ENCODE measurements at regions not wholly inside any gene's neighbourhood (a gene's known extent, or its start where the extent isn't known, plus 50 kb on each side); places are given as distances from the start of the nearest gene placed in this dataset.

DNA sequence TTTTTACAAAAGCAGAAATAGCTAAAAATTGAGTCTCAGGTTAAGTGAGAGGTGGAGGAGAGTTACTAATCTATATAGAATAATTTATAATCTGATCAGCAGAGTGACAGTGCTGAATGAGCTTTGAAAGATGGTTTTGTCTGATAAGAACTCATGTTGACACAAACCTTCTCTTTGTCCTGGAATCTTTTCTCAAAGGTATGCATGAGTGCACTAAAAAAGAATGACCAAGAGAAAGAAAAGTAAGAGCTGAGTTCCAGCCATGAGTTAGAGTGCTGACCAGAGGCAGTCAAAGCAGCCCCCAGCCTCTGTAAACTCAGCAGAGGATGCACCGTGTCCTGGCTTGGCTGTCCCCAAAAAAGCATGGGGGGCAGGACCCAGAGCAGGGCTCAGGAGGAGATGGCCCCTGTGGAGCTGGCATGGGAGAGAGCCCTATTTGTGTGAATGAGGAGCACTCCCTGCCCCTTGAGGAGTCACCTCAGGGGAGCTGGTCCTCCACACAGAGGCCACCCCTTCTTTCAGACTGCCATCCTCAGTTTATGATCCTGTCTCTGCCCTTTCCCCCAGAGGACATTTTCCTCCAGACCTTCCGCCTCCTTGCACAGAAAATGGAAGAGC lies 129.8 kb downstream of the SEC23A start:
- TF ChIP-seq, protein P1, sequence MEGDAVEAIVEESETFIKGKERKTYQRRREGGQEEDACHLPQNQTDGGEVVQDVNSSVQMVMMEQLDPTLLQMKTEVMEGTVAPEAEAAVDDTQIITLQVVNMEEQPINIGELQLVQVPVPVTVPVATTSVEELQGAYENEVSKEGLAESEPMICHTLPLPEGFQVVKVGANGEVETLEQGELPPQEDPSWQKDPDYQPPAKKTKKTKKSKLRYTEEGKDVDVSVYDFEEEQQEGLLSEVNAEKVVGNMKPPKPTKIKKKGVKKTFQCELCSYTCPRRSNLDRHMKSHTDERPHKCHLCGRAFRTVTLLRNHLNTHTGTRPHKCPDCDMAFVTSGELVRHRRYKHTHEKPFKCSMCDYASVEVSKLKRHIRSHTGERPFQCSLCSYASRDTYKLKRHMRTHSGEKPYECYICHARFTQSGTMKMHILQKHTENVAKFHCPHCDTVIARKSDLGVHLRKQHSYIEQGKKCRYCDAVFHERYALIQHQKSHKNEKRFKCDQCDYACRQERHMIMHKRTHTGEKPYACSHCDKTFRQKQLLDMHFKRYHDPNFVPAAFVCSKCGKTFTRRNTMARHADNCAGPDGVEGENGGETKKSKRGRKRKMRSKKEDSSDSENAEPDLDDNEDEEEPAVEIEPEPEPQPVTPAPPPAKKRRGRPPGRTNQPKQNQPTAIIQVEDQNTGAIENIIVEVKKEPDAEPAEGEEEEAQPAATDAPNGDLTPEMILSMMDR (IDR thresholded peaks at IDR 0.05; ENCODE audit: extremely low read depth, missing control alignments), result no peak
- DNase-seq (ENCODE audit: low spot score), result no peak

DNA sequence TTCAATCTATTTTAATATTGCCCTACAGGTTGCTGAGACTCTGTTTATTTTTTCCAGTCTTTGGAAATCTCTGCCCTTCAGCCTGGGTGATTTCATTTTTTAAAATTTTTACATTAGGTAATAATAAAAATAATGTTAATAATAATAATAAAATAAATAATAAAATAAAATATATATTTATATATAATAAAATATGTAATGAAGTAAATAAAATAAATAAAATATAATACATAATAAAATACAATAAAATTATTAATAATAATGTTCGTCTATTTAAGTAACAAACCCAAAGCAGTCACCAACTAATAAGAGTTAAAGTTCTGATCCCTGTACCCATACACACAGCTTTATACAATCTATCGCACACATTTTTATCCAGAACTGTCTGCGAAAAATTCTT lies 130.5 kb downstream of the SEC23A start:
- no peak for DNase-seq (ENCODE audit: low spot score)
- TF ChIP-seq, protein P1 (IDR thresholded peaks at IDR 0.05; ENCODE audit: extremely low read depth, missing control alignments), result no peak

DNA sequence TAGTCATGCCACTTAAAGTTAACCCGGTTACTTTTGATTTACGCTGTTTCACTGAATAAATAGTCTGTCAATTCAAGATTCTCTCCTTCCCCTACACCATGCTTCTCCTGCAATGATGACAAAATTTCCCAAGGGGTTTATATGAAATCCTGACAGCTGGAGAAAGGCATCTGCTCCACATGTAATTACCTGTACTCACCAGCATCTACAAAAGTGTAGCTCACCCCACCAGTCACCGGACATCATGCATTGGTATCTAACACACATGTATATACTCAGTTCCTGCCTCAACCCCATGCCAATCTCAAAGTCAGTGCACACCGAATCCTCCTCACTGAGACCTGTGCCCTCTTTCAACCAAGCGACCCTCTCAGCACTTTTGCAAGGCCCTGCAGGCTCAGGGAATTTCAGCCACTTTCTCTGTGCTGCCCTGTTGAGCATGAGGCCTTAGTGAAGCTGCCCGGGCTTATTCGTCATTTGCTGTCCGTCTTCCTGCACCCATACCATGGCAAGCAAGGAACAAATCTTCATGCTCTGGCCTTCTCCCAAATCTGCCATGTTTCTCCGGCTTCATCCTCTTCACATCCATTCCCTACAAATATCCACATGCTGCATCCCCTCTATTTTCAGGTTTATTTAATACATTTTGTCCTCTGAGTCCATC lies 131.6 kb downstream of the SEC23A start:
- TF ChIP-seq, protein P1 (IDR thresholded peaks at IDR 0.05; ENCODE audit: extremely low read depth, missing control alignments), result no peak
- no peak for DNase-seq (ENCODE audit: low spot score)

DNA sequence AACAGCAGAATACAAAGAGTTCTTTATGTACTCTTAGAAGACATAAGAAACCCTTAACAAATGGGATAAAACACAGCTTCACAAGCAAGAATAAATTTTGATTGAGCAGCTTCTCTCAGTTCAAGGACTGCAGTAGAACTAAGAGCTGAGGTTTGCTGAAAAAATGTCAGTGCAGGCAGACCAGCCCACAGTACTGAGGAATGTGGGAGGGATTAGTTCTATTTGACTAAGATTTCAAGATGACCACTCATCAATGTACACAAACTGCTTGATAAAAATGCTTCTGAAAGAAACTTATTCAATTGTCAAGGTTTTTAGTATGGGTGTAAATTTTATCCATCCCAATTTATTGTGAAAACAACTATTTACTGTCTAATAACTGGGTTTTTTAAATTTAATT lies 138.4 kb downstream of the SEC23A start:
- TF ChIP-seq, protein P1 (IDR thresholded peaks at IDR 0.05; ENCODE audit: extremely low read depth, missing control alignments), result no peak
- no peak for DNase-seq (ENCODE audit: low spot score)

DNA sequence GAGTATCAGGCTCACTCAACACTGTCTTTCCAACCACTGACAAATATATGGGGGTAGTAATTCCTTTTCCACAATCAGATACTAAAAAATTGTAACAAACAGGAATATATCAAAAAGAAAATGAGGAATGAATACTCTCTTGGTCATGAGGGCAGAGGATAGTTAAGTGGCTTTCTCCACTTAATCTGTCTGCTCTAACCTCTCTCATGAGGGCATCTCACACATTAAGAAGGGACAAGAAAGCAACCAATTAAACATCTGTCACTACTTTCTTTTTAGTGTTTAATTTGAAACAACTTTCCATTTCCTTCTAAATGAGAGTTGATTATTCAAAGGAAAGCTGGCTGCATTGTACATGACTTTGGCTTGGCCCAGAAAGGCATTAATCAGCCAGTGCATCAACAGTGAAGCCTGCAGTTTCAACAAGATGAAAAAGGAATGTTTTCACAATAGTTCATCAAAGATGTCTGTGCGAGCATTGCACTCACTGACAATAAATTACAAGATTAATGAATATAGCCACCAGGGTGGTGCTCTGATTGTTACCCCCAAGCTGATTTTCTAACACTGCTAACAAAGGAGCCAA lies 142.0 kb downstream of the SEC23A start:
- TF ChIP-seq, protein P1 (IDR thresholded peaks at IDR 0.05; ENCODE audit: extremely low read depth, missing control alignments), result no peak
- DNase-seq (ENCODE audit: low spot score), result no peak

DNA sequence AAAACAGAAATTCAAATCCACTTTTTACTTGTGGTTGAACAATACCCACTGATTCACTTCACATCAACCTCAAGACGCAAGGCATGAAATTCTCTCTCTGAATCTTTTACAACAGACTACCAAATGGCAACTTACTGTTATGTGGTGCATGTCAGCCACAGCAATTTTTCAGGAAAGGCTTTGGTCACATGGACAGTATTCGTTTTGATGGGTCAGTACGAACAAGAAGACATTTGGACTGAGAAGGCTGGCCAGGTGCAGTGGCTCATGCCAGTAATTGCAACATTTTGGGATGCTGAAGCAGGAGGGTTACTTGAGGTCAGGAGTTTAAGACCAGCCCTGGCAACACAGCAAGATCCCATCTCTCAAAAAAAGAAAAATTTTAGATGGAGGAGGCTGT lies 144.0 kb downstream of the SEC23A start:
- TF ChIP-seq, protein P1 (IDR thresholded peaks at IDR 0.05; ENCODE audit: extremely low read depth, missing control alignments), result no peak
- no peak for DNase-seq (ENCODE audit: low spot score)

DNA sequence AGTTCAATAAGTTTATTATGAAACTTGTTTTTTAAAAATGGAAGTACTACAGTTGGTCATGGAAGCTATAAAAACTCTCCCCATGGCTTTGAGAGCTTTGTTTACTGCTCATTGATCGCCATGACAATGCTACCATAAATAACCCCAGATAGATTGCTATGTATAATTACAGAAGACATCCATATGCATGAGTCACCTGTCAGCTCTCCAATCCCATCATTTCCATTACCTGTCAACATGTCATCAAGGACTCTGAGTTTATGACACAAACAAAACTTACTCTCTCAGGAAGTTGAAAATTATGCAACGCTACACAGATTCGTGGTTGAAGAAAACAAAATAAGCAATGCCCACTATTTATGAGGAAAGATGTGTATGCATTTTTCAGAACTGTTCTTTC lies 144.4 kb downstream of the SEC23A start:
- TF ChIP-seq, protein P1 (IDR thresholded peaks at IDR 0.05; ENCODE audit: extremely low read depth, missing control alignments), result no peak
- DNase-seq (ENCODE audit: low spot score), result no peak

All from GM20000 (cell line).